Caco-2 (cell line): ENCODE measurements at regions not wholly inside any gene's neighbourhood (a gene's known extent, or its start where the extent isn't known, plus 50 kb on each side); places are given as distances from the start of the nearest gene placed in this dataset.

Experiments used
- BruUV-seq: library from RNA; stranded (reverse); fragments of 400-500 nt; replicated peaks from 2 replicates; lab custom pipeline; 2021; lab: Mats Ljungman, UMichigan
- CTCF ChIA-PET: fragments of 300-600 bp; sonication (Branson Sonifier 250); formaldehyde crosslinking; loops from one replicate; lab custom pipeline; 2022; ENCODE audit warnings: antibody characterized with exemption; lab: Charles Lee
- POLR2A ChIA-PET: fragments of 300-600 bp; sonication (Branson Sonifier 250); formaldehyde crosslinking; loops from one replicate; lab custom pipeline; 2022; ENCODE audit warnings: antibody characterized with exemption; lab: Charles Lee
- DNase-seq, 2 experiments: peaks; one replicate each; pipeline versions ENCODE4 v3.0.0 to v3.0.0-alpha.2; 2020 to 2022
- H3K27me3 ChIP-seq: replicated peaks from 2 replicates; pipeline ENCODE4 v1.6.0; 2011; ENCODE audit warnings: low read length; ENCODE audit not compliant: control insufficient read depth, insufficient read depth
- H3K36me3 ChIP-seq: 2 replicates; pipeline ENCODE4 v1.5.1; 2011; ENCODE audit warnings: low read length; ENCODE audit not compliant: control insufficient read depth, insufficient read depth
- H3K4me1 ChIP-seq: fragments of 250-450 bp; sonication (Bioruptor Pico); 2 replicates; pipeline ENCODE4 v1.5.1; 2020; ENCODE audit warnings: mild to moderate bottlenecking
- H3K4me3 ChIP-seq: 2 replicates; pipeline ENCODE4 v1.5.1; 2011; ENCODE audit warnings: low read depth, mild to moderate bottlenecking, control low read depth, low read length
- H3K9me3 ChIP-seq: fragments of 250-450 bp; sonication (Bioruptor Pico); 2 replicates; pipeline ENCODE4 v1.5.1; 2020; ENCODE audit warnings: mild to moderate bottlenecking, moderate library complexity
- H3K27ac Mint-ChIP-seq: one replicate; pipeline ENCODE4 v1.8.0; 2022; ENCODE audit warnings: mixed read lengths; ENCODE audit not compliant: unreplicated experiment
- H3K27me3 Mint-ChIP-seq: one replicate; pipeline ENCODE4 v1.8.0; 2022; ENCODE audit warnings: mixed read lengths; ENCODE audit not compliant: insufficient read depth, unreplicated experiment
- H3K36me3 Mint-ChIP-seq: one replicate; pipeline ENCODE4 v1.8.0; 2022; ENCODE audit warnings: mild to moderate bottlenecking, mixed read lengths; ENCODE audit not compliant: insufficient read depth, unreplicated experiment
- H3K4me1 Mint-ChIP-seq: one replicate; pipeline ENCODE4 v1.8.0; 2022; ENCODE audit warnings: low read depth, mixed read lengths; ENCODE audit not compliant: unreplicated experiment
- H3K4me3 Mint-ChIP-seq: one replicate; pipeline ENCODE4 v1.8.0; 2022; ENCODE audit warnings: mild to moderate bottlenecking, moderate library complexity, mixed read lengths; ENCODE audit not compliant: unreplicated experiment
- H3K9me3 Mint-ChIP-seq: one replicate; pipeline ENCODE4 v1.8.0; 2022; ENCODE audit warnings: mixed read lengths; ENCODE audit not compliant: unreplicated experiment
- intact Hi-C: fragments of 100-400 bp; cut with micrococcal nuclease; formaldehyde crosslinking; loops from one replicate; pipeline ENCODE4 v1.10.0; 2022; ENCODE audit not compliant: unreplicated experiment
- TF ChIP-seq, protein P1 (sequence below), 2 experiments: fragments of 200-600 bp in 1 of 2; IDR thresholded peaks; 1 replicate in 1 of 2; 2 replicates in 1 of 2; pipeline versions ENCODE4 v1.5.1 to v1.8.0; 2011 to 2022; ENCODE audit warnings: antibody characterized with exemption in 1 of 2, control low read depth in 1 of 2, inconsistent platforms in 1 of 2, low read depth in 1 of 2, low read length in 1 of 2, mild to moderate bottlenecking in 1 of 2, moderate library complexity in 1 of 2; ENCODE audit not compliant: insufficient read depth in 1 of 2, severe bottlenecking in 1 of 2, unreplicated experiment in 1 of 2

DNA sequence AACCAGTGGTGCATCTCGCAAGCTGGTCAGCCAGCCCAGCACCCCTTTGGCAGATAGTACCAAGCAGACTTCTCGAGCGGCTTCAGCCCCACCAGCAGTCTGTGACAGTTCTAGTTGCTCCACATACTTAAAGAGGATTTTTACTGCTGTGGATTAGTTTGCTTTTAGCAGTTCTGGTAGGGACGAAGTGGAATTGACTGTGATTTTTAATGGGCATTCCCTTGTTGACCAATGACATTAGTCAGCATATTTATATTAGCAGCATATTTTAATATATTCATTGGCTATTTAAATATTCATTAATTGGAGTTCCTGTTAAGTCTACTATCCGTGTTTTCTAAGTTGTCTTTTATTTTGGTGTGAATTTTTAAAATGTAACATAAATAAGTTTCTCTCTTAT, 500.9 kb upstream of the FAT1 start:
- H3K4me1 Mint-ChIP-seq: no peaks in the 10 kb centered on the region
- TF ChIP-seq, protein P1, sequence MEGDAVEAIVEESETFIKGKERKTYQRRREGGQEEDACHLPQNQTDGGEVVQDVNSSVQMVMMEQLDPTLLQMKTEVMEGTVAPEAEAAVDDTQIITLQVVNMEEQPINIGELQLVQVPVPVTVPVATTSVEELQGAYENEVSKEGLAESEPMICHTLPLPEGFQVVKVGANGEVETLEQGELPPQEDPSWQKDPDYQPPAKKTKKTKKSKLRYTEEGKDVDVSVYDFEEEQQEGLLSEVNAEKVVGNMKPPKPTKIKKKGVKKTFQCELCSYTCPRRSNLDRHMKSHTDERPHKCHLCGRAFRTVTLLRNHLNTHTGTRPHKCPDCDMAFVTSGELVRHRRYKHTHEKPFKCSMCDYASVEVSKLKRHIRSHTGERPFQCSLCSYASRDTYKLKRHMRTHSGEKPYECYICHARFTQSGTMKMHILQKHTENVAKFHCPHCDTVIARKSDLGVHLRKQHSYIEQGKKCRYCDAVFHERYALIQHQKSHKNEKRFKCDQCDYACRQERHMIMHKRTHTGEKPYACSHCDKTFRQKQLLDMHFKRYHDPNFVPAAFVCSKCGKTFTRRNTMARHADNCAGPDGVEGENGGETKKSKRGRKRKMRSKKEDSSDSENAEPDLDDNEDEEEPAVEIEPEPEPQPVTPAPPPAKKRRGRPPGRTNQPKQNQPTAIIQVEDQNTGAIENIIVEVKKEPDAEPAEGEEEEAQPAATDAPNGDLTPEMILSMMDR (IDR thresholded peaks at IDR 0.05; ENCODE audit: insufficient read depth in 1 of 2, low read depth in 1 of 2, low read length in 1 of 2, severe bottlenecking in 1 of 2, unreplicated experiment in 1 of 2): no peak
- CTCF ChIA-PET: no interaction called here

DNA sequence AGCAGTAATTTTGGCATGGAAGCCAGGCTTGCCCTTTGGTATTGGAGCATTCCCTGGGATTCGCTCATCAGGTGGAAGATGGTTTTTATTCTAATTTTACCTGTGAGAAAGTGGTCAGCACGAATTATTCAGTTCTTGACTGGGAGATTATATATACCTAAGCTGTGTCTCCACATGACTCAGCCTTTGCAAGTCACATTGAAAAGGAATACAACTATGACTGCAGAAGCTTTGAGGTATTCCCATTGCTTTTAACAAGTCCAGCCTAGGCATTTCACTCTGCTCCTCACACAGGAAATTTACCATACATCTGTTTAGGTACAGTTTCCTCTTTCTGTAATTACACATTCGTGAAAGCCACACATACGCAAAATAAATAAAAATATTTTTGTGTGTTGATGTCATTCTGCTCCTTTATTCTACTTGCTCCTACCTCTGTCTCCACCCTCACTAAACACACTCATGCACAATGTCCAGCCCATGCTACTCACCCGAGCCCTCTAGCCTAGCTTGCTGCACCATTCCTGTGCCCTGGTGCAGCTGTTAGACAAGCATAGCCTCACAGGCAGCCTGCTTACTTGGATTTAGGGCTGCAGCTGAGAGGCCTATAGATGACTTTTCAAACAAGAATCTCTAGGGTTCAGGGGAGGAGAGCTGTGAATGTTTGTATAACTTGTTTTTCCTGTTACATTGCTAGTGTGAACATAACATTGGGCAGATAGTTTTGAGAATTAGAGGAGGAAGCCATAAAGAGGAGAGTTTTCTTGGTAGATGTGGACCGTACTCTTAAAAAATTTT, 504.4 kb upstream of the FAT1 start:
- no peaks in the 10 kb centered on the region for H3K4me1 ChIP-seq
- ChIA-PET CTCF (no interaction called here), POLR2A (no interaction called here)
- no peak overlapping the region for H3K27ac Mint-ChIP-seq
- intact Hi-C loops: no loop called here
- no peaks in the 10 kb centered on the region for H3K9me3 Mint-ChIP-seq
- no peak for DNase-seq
- BruUV-seq: no TSS peak
- no peaks in the 10 kb centered on the region for H3K27me3 ChIP-seq
- H3K4me3 ChIP-seq: no peak overlapping the region
- no peaks in the 10 kb centered on the region for H3K4me1 Mint-ChIP-seq
- TF ChIP-seq, protein P1 (IDR thresholded peaks at IDR 0.05; ENCODE audit: insufficient read depth in 1 of 2, low read depth in 1 of 2, low read length in 1 of 2, severe bottlenecking in 1 of 2, unreplicated experiment in 1 of 2): no peak
- H3K36me3 Mint-ChIP-seq: no peaks in the 10 kb centered on the region
- H3K36me3 ChIP-seq: no peaks in the 10 kb centered on the region
- no peaks in the 10 kb centered on the region for H3K9me3 ChIP-seq
- H3K4me3 Mint-ChIP-seq: no peak overlapping the region
- peaks cover 2% of the 10 kb centered on the region for H3K27me3 Mint-ChIP-seq

More for the DNA sequence above, 500.9 kb upstream of the FAT1 start:
- H3K27me3 ChIP-seq: no peaks in the 10 kb centered on the region
- no peaks in the 10 kb centered on the region for H3K4me1 ChIP-seq
- no peaks in the 10 kb centered on the region for H3K36me3 ChIP-seq
- Mint-ChIP-seq H3K27me3 (no peaks in the 10 kb centered on the region), H3K9me3 (no peaks in the 10 kb centered on the region), H3K36me3 (no peaks in the 10 kb centered on the region), H3K4me3 (no peak overlapping the region), H3K27ac (no peak overlapping the region)
- no peaks in the 10 kb centered on the region for H3K9me3 ChIP-seq
- POLR2A ChIA-PET: no interaction called here
- no peak overlapping the region for H3K4me3 ChIP-seq
- intact Hi-C loops: no loop called here
- BruUV-seq: no TSS peak
- DNase-seq: no peak

DNA sequence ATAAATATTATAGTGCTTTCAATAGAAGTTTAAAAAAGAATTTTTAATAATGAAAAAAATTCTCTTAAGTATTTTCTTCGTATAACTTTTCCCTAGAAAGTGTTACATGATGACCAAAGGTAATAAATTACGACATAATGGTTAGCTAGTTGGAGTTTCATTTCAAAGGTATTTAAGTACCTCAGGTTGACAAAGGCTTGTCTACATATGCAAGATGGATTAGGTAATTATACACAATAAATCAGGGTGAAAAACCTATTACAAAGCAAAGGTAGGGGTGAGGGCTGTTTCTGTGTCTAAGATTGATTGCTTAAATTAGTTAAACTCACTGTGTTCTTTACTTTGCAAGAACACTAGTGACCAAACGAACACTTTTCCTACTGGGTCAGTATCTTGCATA, 508.5 kb upstream of the FAT1 start:
- Histone ChIP-seq H3K4me3 (no peak overlapping the region), H3K4me1 (no peaks in the 10 kb centered on the region), H3K9me3 (no peaks in the 10 kb centered on the region), H3K36me3 (no peaks in the 10 kb centered on the region), H3K27me3 (no peaks in the 10 kb centered on the region)
- no peak overlapping the region for H3K27ac Mint-ChIP-seq
- H3K36me3 Mint-ChIP-seq: no peaks in the 10 kb centered on the region
- H3K4me1 Mint-ChIP-seq: no peaks in the 10 kb centered on the region
- DNase-seq: no peak
- H3K27me3 Mint-ChIP-seq: peaks cover 5% of the 10 kb centered on the region
- intact Hi-C loops: no loop called here
- no peaks in the 10 kb centered on the region for H3K9me3 Mint-ChIP-seq
- ChIA-PET POLR2A (no interaction called here), CTCF (no interaction called here)
- no peak overlapping the region for H3K4me3 Mint-ChIP-seq
- TF ChIP-seq, protein P1 (IDR thresholded peaks at IDR 0.05; ENCODE audit: insufficient read depth in 1 of 2, low read depth in 1 of 2, low read length in 1 of 2, severe bottlenecking in 1 of 2, unreplicated experiment in 1 of 2): no peak
- BruUV-seq: no TSS peak
